ENCODE measurements at regions not wholly inside any gene's neighbourhood (a gene's known extent, or its start where the extent isn't known, plus 50 kb on each side); places are given as distances from the start of the nearest gene placed in this dataset.

- DNase-seq, result no peak
Observed at GRCh38 chr18:8945514-8945913, 157.0 kb upstream of the NDUFV2 start.

- DNase-seq, result no peak
Observed at GRCh38 chr18:8946066-8946838, 156.2 kb upstream of the NDUFV2 start.

- no peak for DNase-seq
Observed at GRCh38 chr18:8947566-8947965, 154.9 kb upstream of the NDUFV2 start.

GRCh38 chr18:8948011-8948410 lies 154.5 kb upstream of the NDUFV2 start:
- no peak for DNase-seq

- DNase-seq, result no peak
Observed at GRCh38 chr18:8948471-8949149, 153.9 kb upstream of the NDUFV2 start.

- DNase-seq, result no peak
Observed at GRCh38 chr18:8949206-8949605, 153.3 kb upstream of the NDUFV2 start.

GRCh38 chr18:8951491-8951890 lies 151.0 kb upstream of the NDUFV2 start:
- no peak for DNase-seq

- DNase-seq, result no peak
Observed at GRCh38 chr18:8952174-8952573, 150.3 kb upstream of the NDUFV2 start.

GRCh38 chr18:8952769-8953760 lies 149.4 kb upstream of the NDUFV2 start:
- DNase-seq, result no peak

GRCh38 chr18:8957731-8958130 lies 144.8 kb upstream of the NDUFV2 start:
- DNase-seq, result no peak

- no peak for DNase-seq
Observed at GRCh38 chr18:8958660-8959059, 143.8 kb upstream of the NDUFV2 start.

GRCh38 chr18:8959551-8960135 lies 142.9 kb upstream of the NDUFV2 start:
- no peak for DNase-seq

- DNase-seq, result no peak
Observed at GRCh38 chr18:8960740-8961657, 141.5 kb upstream of the NDUFV2 start.

GRCh38 chr18:8962192-8962779 lies 140.2 kb upstream of the NDUFV2 start:
- no peak for DNase-seq

GRCh38 chr18:8962855-8963635 lies 139.5 kb upstream of the NDUFV2 start:
- DNase-seq, result no peak

GRCh38 chr18:8963876-8964275 lies 138.6 kb upstream of the NDUFV2 start:
- DNase-seq, result no peak

- DNase-seq, result no peak
Observed at GRCh38 chr18:8965398-8965797, 137.1 kb upstream of the NDUFV2 start.

- no peak for DNase-seq
Observed at GRCh38 chr18:8966821-8967220, 135.7 kb upstream of the NDUFV2 start.

GRCh38 chr18:8967573-8967972 lies 134.9 kb upstream of the NDUFV2 start:
- DNase-seq, result no peak

- no peak for DNase-seq
Observed at GRCh38 chr18:8969639-8970390, 132.7 kb upstream of the NDUFV2 start.

Data from DMS 273 treated with DMSO at 0.1 percent for 48 hours (cell line).